A549 (cell line): ENCODE measurements at regions not wholly inside any gene's neighbourhood (a gene's known extent, or its start where the extent isn't known, plus 50 kb on each side); places are given as distances from the start of the nearest gene placed in this dataset.

Experiments used
- ATAC-seq, 2 experiments: fragments of 200-7000 bp in 1 of 2; fragments of >200 bp in 1 of 2; cut with Nextera tagmentation in 1 of 2; cut with Tn5 transposase in 1 of 2; 3 replicates each; pipeline versions ENCODE4 v1.8.0 to v1.9.1; 2018 to 2020; ENCODE audit warnings: mild to moderate bottlenecking in 1 of 2, moderate library complexity in 1 of 2
- CTCF ChIA-PET: fragments of 300-600 bp; sonication (Branson Sonifier 250); formaldehyde crosslinking; extraction: SDS; loops from one replicate; lab custom pipeline; 2021; ENCODE audit warnings: antibody characterized with exemption, inconsistent platforms; lab: Yijun Ruan, JAX
- POLR2A ChIA-PET: fragments of 350-600 bp; formaldehyde crosslinking; extraction: SDS; loops from one replicate; lab custom pipeline; 2021; ENCODE audit warnings: antibody characterized with exemption, inconsistent platforms; lab: Yijun Ruan, JAX
- DNase-seq, 2 experiments: peaks; one replicate each; pipeline versions ENCODE4 v3.0.0 to v3.0.0-alpha.2; 2011 to 2016; ENCODE audit warnings: low read depth in 1 of 2, low spot score in 1 of 2
- FAIRE-seq: peaks from 2 replicates; lab custom pipeline; 2011; peaks lifted over from hg19 to GRCh38; lab: Jason Lieb, UNC
- H3K27ac ChIP-seq, 2 experiments: fragments of >200 bp; sonication (Bioruptor Twin); formaldehyde crosslinking; 3 replicates each; pipeline ENCODE4 v1.5.1; 2016 to 2017
- H3K4me1 ChIP-seq: fragments of >200 bp; sonication (Bioruptor Twin); formaldehyde crosslinking; 3 replicates; pipeline ENCODE4 v1.6.1; 2016
- H3K4me2 ChIP-seq: fragments of >200 bp; sonication (Bioruptor Twin); formaldehyde crosslinking; 3 replicates; pipeline ENCODE4 v1.6.1; 2016
- H3K4me3 ChIP-seq: fragments of >200 bp; sonication (Bioruptor Twin); formaldehyde crosslinking; 3 replicates; pipeline ENCODE4 v1.5.1; 2016
- H3K9me3 ChIP-seq: fragments of >200 bp; sonication (Bioruptor Twin); formaldehyde crosslinking; 3 replicates; pipeline ENCODE4 v1.6.1; 2016
- CBX2 ChIP-seq: fragments of 200-600 bp; sonication (generic); IDR thresholded peaks from 2 replicates; pipeline ENCODE4 v1.6.1; 2016; ENCODE audit warnings: low read depth, mild to moderate bottlenecking, borderline replicate concordance
- CBX8 ChIP-seq: fragments of 200-600 bp; sonication (generic); IDR thresholded peaks from 2 replicates; pipeline ENCODE4 v1.6.1; 2016
- CHD2 ChIP-seq: fragments of 150-350 bp; IDR thresholded peaks from 2 replicates; pipeline ENCODE4 v1.6.1; 2014; ENCODE audit warnings: low read length; ENCODE audit not compliant: partially characterized antibody
- CHD4 ChIP-seq: fragments of 200-600 bp; sonication (generic); IDR thresholded peaks from 2 replicates; pipeline ENCODE4 v1.6.1; 2016; ENCODE audit warnings: antibody characterized with exemption, mild to moderate bottlenecking, borderline replicate concordance
- FOSB ChIP-seq: fragments of 250-450 bp; sonication (Bioruptor Pico); IDR thresholded peaks from 2 replicates; pipeline ENCODE4 v1.5.0; 2020; ENCODE audit warnings: mild to moderate bottlenecking, moderate library complexity
- GATA3 ChIP-seq: IDR thresholded peaks from 2 replicates; pipeline ENCODE4 v1.6.1; 2012; ENCODE audit warnings: borderline replicate concordance
- HES2 ChIP-seq: fragments of >200 bp; sonication (Bioruptor Twin); formaldehyde crosslinking; IDR thresholded peaks from 2 replicates; pipeline ENCODE4 v1.6.1; 2016
- HEYL ChIP-seq: fragments of 250-450 bp; sonication (Bioruptor Pico); IDR thresholded peaks from 2 replicates; pipeline ENCODE4 v1.8.0; 2021; ENCODE audit warnings: mild to moderate bottlenecking, moderate library complexity
- HMGXB4 ChIP-seq: fragments of 250-450 bp; sonication (Bioruptor Pico); IDR thresholded peaks from 2 replicates; pipeline ENCODE4 v1.5.0; 2021; ENCODE audit warnings: mild to moderate bottlenecking, moderate library complexity, borderline replicate concordance
- HOXB13 ChIP-seq: fragments of 250-450 bp; sonication (Bioruptor Pico); IDR thresholded peaks from 2 replicates; pipeline ENCODE4 v1.5.0; 2020; ENCODE audit warnings: low read depth, mild to moderate bottlenecking, moderate library complexity
- KDM5A ChIP-seq: fragments of 200-600 bp; sonication (generic); IDR thresholded peaks from 2 replicates; pipeline ENCODE4 v1.6.1; 2016; ENCODE audit warnings: antibody characterized with exemption, mild to moderate bottlenecking
- MAFK ChIP-seq: fragments of 450-650 bp; IDR thresholded peaks from 2 replicates; pipeline ENCODE4 v1.6.1; 2014; ENCODE audit not compliant: partially characterized antibody
- MYC ChIP-seq: IDR thresholded peaks from 2 replicates; pipeline ENCODE4 v1.6.1; 2012; ENCODE audit warnings: mild to moderate bottlenecking, inconsistent platforms, low read length, improper control_type of control experiment, borderline replicate concordance
- POLR2AphosphoS2 ChIP-seq: conservative IDR thresholded peaks from 2 replicates; pipeline ENCODE4 v1.6.1; 2012; ENCODE audit warnings: low read length, improper control_type of control experiment, inconsistent platforms
- RARB ChIP-seq: fragments of 250-450 bp; sonication (Bioruptor Pico); IDR thresholded peaks from 2 replicates; pipeline ENCODE4 v1.8.0; 2021; ENCODE audit warnings: mild to moderate bottlenecking, moderate library complexity
- TFCP2L1 ChIP-seq: fragments of 250-450 bp; sonication (Bioruptor Pico); IDR thresholded peaks from 2 replicates; pipeline ENCODE4 v1.5.0; 2021; ENCODE audit warnings: mild to moderate bottlenecking
- TP53 ChIP-seq: fragments of 250-450 bp; sonication (Bioruptor Pico); IDR thresholded peaks from 2 replicates; pipeline ENCODE4 v1.5.0; 2021; ENCODE audit warnings: mild to moderate bottlenecking, moderate library complexity
- WGBS: methylation state at CpG from one replicate; pipeline ENCODE4 v1.1.6; 2017; ENCODE audit errors: missing lambda C conversion rate; 5-methylcytosine and 5-hydroxymethylcytosine counted together
- TF ChIP-seq, protein P1 (sequence below): fragments of 150-350 bp; IDR thresholded peaks from 2 replicates; pipeline ENCODE4 v1.6.1; 2014; ENCODE audit warnings: low read depth, mild to moderate bottlenecking, low read length
- TF ChIP-seq, protein P2 (sequence below): fragments of >200 bp; sonication (Bioruptor Twin); formaldehyde crosslinking; IDR thresholded peaks from 3 replicates; pipeline ENCODE4 v1.5.1; 2016

DNA sequence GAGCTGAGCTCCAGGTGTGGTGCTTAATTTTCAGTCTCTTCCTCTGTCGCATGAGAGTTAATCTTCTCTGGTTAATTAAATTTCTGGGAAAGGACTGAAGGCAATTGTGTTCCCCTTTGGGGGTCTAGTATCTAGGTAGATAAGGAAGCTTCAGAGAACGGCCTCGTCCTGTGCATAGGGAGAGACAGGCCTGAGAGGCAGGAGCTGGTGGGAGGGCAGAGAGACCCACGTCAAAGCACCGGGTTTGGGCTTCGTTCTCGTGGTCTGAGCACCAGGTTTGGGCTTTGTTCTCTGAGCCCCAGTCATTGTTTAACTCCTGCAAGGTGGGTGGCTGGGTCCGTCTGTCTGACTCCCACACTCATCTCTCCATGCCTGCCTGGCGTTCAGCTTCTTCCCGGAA, 160.8 kb upstream of the PITRM1 start:
- ATAC-seq (no peak), FAIRE-seq (no peak), DNase-seq (no peak)
- peaks cover 11% of the 10 kb centered on the region for H3K4me1 ChIP-seq
- no peak overlapping the region for H3K27ac ChIP-seq
- H3K4me2 ChIP-seq: no peak overlapping the region
- no peak overlapping the region for H3K4me3 ChIP-seq
- H3K9me3 ChIP-seq: no peaks in the 10 kb centered on the region
- ChIA-PET POLR2A (no interaction called here), CTCF (interaction anchor here (0.6 to 0.7 kb wide), 2 partner anchors 8 to 40 kb away, joined by 3 read pairs; no protein-coding TSS in a partner anchor)
- TF ChIP-seq FOSB (CRISPR knock-in tag) (no peak), MAFK (no peak), HMGXB4 (CRISPR knock-in tag) (no peak), HES2 (no peak), POLR2AphosphoS2 (no peak), HEYL (CRISPR knock-in tag) (no peak), CHD4 (no peak), CBX8 (no peak), CBX2 (no peak), TFCP2L1 (no peak), MYC (no peak)
- TF ChIP-seq, protein P1, sequence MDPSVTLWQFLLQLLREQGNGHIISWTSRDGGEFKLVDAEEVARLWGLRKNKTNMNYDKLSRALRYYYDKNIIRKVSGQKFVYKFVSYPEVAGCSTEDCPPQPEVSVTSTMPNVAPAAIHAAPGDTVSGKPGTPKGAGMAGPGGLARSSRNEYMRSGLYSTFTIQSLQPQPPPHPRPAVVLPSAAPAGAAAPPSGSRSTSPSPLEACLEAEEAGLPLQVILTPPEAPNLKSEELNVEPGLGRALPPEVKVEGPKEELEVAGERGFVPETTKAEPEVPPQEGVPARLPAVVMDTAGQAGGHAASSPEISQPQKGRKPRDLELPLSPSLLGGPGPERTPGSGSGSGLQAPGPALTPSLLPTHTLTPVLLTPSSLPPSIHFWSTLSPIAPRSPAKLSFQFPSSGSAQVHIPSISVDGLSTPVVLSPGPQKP: no peak
- WGBS: 82% methylated on average over 10 of the region's 10 CpGs

DNA sequence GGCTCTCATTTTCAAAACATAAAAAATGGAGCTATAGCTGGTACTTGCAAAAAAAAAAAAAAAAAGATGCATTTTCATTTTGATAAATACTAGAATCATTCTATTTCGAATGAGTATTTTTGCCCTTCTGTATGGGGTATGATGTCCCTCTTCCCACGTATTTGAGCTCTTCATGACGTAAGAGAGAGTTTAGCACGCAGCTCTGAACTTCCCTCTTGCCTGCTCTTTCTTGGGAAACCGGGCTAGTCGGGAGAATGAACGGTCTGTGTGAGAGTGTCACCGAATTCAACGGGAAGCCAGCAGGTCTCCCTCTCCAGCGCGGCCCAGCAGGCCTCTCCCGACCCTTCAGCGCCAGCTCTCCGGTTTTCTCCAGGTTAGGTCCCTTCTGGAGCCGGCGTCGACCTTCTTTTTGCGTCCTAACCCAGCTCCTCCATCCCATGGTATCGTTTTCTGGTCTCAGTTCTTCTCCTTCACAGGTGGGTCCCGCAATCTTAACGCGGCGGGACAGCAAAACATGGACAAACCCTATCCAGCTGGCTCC, 159.2 kb upstream of the PITRM1 start:
- ATAC-seq: no peak
- Histone ChIP-seq H3K4me1 (peaks cover 11% of the 10 kb centered on the region), H3K4me3 (no peak overlapping the region), H3K9me3 (no peaks in the 10 kb centered on the region), H3K4me2 (no peak overlapping the region), H3K27ac (no peak overlapping the region)
- FAIRE-seq: no peak
- TF ChIP-seq CHD2 (no peak), KDM5A (no peak), POLR2AphosphoS2 (no peak), HOXB13 (CRISPR knock-in tag) (no peak), GATA3 (no peak), RARB (CRISPR knock-in tag) (no peak), TP53 (CRISPR knock-in tag) (no peak), CHD4 (no peak)
- TF ChIP-seq, protein P2, sequence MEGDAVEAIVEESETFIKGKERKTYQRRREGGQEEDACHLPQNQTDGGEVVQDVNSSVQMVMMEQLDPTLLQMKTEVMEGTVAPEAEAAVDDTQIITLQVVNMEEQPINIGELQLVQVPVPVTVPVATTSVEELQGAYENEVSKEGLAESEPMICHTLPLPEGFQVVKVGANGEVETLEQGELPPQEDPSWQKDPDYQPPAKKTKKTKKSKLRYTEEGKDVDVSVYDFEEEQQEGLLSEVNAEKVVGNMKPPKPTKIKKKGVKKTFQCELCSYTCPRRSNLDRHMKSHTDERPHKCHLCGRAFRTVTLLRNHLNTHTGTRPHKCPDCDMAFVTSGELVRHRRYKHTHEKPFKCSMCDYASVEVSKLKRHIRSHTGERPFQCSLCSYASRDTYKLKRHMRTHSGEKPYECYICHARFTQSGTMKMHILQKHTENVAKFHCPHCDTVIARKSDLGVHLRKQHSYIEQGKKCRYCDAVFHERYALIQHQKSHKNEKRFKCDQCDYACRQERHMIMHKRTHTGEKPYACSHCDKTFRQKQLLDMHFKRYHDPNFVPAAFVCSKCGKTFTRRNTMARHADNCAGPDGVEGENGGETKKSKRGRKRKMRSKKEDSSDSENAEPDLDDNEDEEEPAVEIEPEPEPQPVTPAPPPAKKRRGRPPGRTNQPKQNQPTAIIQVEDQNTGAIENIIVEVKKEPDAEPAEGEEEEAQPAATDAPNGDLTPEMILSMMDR: no peak
- ChIA-PET CTCF (interaction anchor here (1.2 to 1.4 kb wide), 2 partner anchors 31 to 38 kb away, joined by 3 read pairs; no protein-coding TSS in a partner anchor), POLR2A (no interaction called here)
- DNase-seq: no peak
- 85% methylated on average over 23 of the region's 23 CpGs for WGBS
